Breast epithelium (tissue), 3 donors: ENCODE measurements at regions not wholly inside any gene's neighbourhood (a gene's known extent, or its start where the extent isn't known, plus 50 kb on each side); places are given as distances from the start of the nearest gene placed in this dataset.

Experiments used
- POLR2A ChIP-seq: fragments of 450-650 bp; IDR thresholded peaks from one replicate; pipeline ENCODE4 v1.6.1; 2016; ENCODE audit warnings: antibody characterized with exemption, mild to moderate bottlenecking, moderate library complexity
- POLR2AphosphoS5 ChIP-seq, 3 donors: sonication (generic); formaldehyde crosslinking; IDR thresholded peaks; one replicate each; pipeline ENCODE4 v1.6.1; 2017; ENCODE audit warnings: antibody characterized with exemption in 3 of 3
- TF ChIP-seq, protein P1 (sequence below), 3 donors: fragments of 450-650 bp; IDR thresholded peaks; one replicate each; pipeline ENCODE4 v1.5.1; 2016 to 2017; ENCODE audit warnings: antibody characterized with exemption in 3 of 3, mild to moderate bottlenecking in 3 of 3, moderate library complexity in 3 of 3

DNA sequence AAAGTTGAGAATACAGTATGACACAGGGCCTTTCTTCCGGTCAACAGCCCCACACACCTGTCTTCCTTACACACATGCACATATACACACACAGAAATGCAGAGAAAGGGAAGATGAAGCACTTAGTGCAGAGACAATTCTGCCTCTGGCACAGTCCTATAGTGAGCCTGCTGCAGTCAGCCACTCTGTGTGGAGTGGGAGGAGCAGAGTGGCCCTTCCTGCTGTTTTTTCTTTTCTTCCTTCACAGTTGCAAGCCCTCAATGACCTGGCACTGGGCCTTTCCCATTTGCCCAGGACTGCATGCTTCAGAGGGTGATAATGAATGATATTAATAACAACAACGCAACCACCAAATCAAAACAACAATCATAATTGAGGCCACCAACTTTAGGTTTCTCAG, 527.0 kb upstream of the B3GAT1 start:
- TF ChIP-seq, protein P1, sequence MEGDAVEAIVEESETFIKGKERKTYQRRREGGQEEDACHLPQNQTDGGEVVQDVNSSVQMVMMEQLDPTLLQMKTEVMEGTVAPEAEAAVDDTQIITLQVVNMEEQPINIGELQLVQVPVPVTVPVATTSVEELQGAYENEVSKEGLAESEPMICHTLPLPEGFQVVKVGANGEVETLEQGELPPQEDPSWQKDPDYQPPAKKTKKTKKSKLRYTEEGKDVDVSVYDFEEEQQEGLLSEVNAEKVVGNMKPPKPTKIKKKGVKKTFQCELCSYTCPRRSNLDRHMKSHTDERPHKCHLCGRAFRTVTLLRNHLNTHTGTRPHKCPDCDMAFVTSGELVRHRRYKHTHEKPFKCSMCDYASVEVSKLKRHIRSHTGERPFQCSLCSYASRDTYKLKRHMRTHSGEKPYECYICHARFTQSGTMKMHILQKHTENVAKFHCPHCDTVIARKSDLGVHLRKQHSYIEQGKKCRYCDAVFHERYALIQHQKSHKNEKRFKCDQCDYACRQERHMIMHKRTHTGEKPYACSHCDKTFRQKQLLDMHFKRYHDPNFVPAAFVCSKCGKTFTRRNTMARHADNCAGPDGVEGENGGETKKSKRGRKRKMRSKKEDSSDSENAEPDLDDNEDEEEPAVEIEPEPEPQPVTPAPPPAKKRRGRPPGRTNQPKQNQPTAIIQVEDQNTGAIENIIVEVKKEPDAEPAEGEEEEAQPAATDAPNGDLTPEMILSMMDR (IDR thresholded peaks at IDR 0.05): no peak
- TF ChIP-seq POLR2A: no peak
- no peak for TF ChIP-seq POLR2AphosphoS5 (IDR thresholded peaks at IDR 0.05)
